ENCODE measurements at regions not wholly inside any gene's neighbourhood (a gene's known extent, or its start where the extent isn't known, plus 50 kb on each side); places are given as distances from the start of the nearest gene placed in this dataset.

DNA sequence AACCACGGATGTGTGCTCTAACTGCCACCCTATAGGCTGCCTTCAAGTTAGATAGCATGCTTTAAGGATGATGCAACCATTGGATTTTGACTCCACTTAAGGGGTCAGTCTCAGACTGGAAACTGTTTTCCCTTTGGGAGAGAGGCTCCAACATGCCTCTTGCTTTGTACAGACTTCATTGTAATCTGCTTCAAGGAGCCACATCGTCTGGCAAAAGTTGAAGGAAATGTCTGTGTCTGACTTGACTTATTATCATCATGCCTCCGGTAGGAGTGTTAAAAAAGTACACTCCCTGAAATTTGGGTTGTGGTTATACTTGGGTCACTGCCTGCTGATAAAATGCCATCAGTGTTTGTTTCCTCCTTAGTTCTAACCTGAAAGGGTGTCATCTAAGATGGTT is 245.4 kb upstream of the CDIN1 start:
- DNase-seq (ENCODE audit: low spot score) = no peak
- Histone ChIP-seq H3K4me1 (ENCODE audit: insufficient read depth, low read length) (no peaks in the 10 kb centered on the region), H3K4me2 (ENCODE audit: low read depth, low read length) (no peak overlapping the region), H4K20me1 (ENCODE audit: insufficient read depth, low read length) (no peaks in the 10 kb centered on the region), H3K27ac (ENCODE audit: extremely low read length, insufficient read depth, low read length) (no peak overlapping the region), H2AFZ (ENCODE audit: low read length) (no peak overlapping the region), H3K9me3 (ENCODE audit: low read length) (no peaks in the 10 kb centered on the region), H3K4me3 (replicated peaks in 1 of 3; ENCODE audit: insufficient read depth in 1 of 3, low read depth in 2 of 3, low read length in 3 of 3) (no peak overlapping the region), H3K79me2 (ENCODE audit: insufficient read depth, low read length) (no peaks in the 10 kb centered on the region), H3K27me3 (ENCODE audit: control insufficient read depth in 1 of 2, insufficient read depth in 2 of 2, low read length in 2 of 2) (peaks cover 0 to 5% of the 10 kb centered on the region in 2 experiments; a peak in 2 of 5 replicates), H3K36me3 (replicated peaks in 1 of 2; ENCODE audit: control insufficient read depth in 1 of 2, insufficient read depth in 2 of 2, low read length in 2 of 2) (no peaks in the 10 kb centered on the region), H3K9ac (ENCODE audit: insufficient read depth, low read depth, low read length) (no peak overlapping the region)
- no TSS peak for BruUV-seq (replicated peaks)
- ChIA-PET CTCF (ENCODE audit: low intra/inter-chr PET ratio, low total read pairs) (no interaction called here), POLR2A (no interaction called here)
- no peak for TF ChIP-seq TBP (CRISPR knock-in tag; IDR thresholded peaks at IDR 0.05)
- TF ChIP-seq ZBTB38 (CRISPR knock-in tag; IDR thresholded peaks at IDR 0.05) = no peak
- TF ChIP-seq ZBTB7A (CRISPR knock-in tag; IDR thresholded peaks at IDR 0.05) = no peak
- TF ChIP-seq HNRNPH1 (optimal IDR thresholded peaks at IDR 0.05; ENCODE audit: low read depth, low read length) = no peak
- no peak for TF ChIP-seq POLR2AphosphoS5 (IDR thresholded peaks at IDR 0.05; ENCODE audit: low read depth, low read length)
- TF ChIP-seq GMEB2 (CRISPR knock-in tag; IDR thresholded peaks at IDR 0.05; ENCODE audit: low read depth) = no peak
- TF ChIP-seq ZNF598 (CRISPR knock-in tag; IDR thresholded peaks at IDR 0.05; ENCODE audit: borderline replicate concordance) = no peak
- TF ChIP-seq MZF1 (CRISPR knock-in tag; IDR thresholded peaks at IDR 0.05; ENCODE audit: borderline replicate concordance) = no peak
- TF ChIP-seq, protein P1, sequence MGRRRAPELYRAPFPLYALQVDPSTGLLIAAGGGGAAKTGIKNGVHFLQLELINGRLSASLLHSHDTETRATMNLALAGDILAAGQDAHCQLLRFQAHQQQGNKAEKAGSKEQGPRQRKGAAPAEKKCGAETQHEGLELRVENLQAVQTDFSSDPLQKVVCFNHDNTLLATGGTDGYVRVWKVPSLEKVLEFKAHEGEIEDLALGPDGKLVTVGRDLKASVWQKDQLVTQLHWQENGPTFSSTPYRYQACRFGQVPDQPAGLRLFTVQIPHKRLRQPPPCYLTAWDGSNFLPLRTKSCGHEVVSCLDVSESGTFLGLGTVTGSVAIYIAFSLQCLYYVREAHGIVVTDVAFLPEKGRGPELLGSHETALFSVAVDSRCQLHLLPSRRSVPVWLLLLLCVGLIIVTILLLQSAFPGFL (CRISPR knock-in tag; IDR thresholded peaks at IDR 0.05) = no peak
- TF ChIP-seq ZNF512B (CRISPR knock-in tag; IDR thresholded peaks at IDR 0.05; ENCODE audit: borderline replicate concordance) = no peak
- ATAC-seq = no peak
- 2% methylated on average over 3 of the region's 3 CpGs for WGBS (ENCODE audit: low lambda C conversion rate)
- intact Hi-C loops (cut with micrococcal nuclease; ENCODE audit: unreplicated experiment) (no loop called here), in situ Hi-C loops (cut with HindIII; ENCODE audit: extremely low pct_ligation_motif_present, low pct_unique_long_range_greater_than_20kb) (no loop called here)
- FAIRE-seq = no peak

Measured in HepG2 (cell line).